ENCODE measurements at regions not wholly inside any gene's neighbourhood (a gene's known extent, or its start where the extent isn't known, plus 50 kb on each side); places are given as distances from the start of the nearest gene placed in this dataset.

- DNase-seq (ENCODE audit: low read depth, low spot score) = no peak
- TF ChIP-seq, protein P1, sequence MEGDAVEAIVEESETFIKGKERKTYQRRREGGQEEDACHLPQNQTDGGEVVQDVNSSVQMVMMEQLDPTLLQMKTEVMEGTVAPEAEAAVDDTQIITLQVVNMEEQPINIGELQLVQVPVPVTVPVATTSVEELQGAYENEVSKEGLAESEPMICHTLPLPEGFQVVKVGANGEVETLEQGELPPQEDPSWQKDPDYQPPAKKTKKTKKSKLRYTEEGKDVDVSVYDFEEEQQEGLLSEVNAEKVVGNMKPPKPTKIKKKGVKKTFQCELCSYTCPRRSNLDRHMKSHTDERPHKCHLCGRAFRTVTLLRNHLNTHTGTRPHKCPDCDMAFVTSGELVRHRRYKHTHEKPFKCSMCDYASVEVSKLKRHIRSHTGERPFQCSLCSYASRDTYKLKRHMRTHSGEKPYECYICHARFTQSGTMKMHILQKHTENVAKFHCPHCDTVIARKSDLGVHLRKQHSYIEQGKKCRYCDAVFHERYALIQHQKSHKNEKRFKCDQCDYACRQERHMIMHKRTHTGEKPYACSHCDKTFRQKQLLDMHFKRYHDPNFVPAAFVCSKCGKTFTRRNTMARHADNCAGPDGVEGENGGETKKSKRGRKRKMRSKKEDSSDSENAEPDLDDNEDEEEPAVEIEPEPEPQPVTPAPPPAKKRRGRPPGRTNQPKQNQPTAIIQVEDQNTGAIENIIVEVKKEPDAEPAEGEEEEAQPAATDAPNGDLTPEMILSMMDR (IDR thresholded peaks at IDR 0.05; ENCODE audit: insufficient read depth, low read length, missing control alignments) = no peak
- no peak overlapping the region for H3K4me3 ChIP-seq (ENCODE audit: low read depth, low read length)
- ChIA-PET POLR2A (no interaction called here), CTCF (no interaction called here)
Measured at GRCh38 chr7:36802459-36803135, 78.3 kb upstream of the AOAH start.

DNA sequence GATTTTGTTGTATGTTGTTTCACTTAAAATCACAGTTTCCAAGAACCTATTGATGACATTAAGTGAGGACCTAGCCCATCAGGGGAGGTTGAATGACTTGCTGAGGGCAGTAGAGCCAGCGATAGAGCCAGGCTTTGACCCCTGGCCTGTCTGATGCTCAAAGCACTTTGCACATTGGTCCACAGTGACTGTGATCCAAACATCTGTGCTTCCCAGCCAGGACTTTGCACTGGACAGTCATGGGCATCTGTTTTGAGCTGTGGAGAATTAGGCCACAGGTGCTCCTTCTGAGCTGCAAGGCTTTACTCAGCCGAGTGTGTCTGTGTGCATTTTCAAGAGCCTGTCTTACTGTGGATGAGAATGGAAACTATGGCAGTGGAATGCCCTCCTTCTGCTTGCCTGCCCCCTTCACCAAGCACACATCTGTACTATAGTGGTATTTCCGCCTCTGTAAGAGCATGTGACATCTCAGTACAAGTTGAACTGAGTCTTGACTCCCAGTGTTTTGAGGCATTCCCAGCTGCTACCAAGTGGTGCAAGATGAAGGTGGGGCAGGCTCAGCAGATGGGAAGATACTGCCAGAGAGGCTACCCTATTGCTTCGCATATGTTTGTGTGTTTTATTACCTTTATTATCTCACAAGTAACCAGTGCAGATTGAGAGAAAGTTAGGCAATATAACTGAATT lies 72.7 kb upstream of the AOAH start:
- no peak for DNase-seq (ENCODE audit: low read depth, low spot score)
- CTCF ChIA-PET = no interaction called here
- POLR2A ChIA-PET = no interaction called here
- TF ChIP-seq, protein P1 (IDR thresholded peaks at IDR 0.05; ENCODE audit: insufficient read depth, low read length, missing control alignments) = no peak
- H3K4me3 ChIP-seq (ENCODE audit: low read depth, low read length) = no peak overlapping the region

- ChIA-PET POLR2A (interaction anchor here (0.5 to 0.6 kb wide), 2 partner anchors 165 to 343 kb away, joined by 3 to 8 read pairs; no protein-coding TSS in a partner anchor), CTCF (no interaction called here)
- H3K4me3 ChIP-seq (ENCODE audit: low read depth, low read length) = no peak overlapping the region
- no peak for DNase-seq (ENCODE audit: low read depth, low spot score)
- TF ChIP-seq, protein P1 (IDR thresholded peaks at IDR 0.05; ENCODE audit: insufficient read depth, low read length, missing control alignments) = no peak
Measured at GRCh38 chr7:36795451-36796021, 71.2 kb upstream of the AOAH start.

GRCh38 chr7:36794689-36795088 lies 70.4 kb upstream of the AOAH start:
- no peak for DNase-seq (ENCODE audit: low read depth, low spot score)
- ChIA-PET POLR2A (interaction anchor here (0.6 kb wide), 1 partner anchor 344 kb away, joined by 8 read pairs; no protein-coding TSS in a partner anchor), CTCF (no interaction called here)
- H3K4me3 ChIP-seq (ENCODE audit: low read depth, low read length) = no peak overlapping the region
- TF ChIP-seq, protein P1 (IDR thresholded peaks at IDR 0.05; ENCODE audit: insufficient read depth, low read length, missing control alignments) = no peak

DNA sequence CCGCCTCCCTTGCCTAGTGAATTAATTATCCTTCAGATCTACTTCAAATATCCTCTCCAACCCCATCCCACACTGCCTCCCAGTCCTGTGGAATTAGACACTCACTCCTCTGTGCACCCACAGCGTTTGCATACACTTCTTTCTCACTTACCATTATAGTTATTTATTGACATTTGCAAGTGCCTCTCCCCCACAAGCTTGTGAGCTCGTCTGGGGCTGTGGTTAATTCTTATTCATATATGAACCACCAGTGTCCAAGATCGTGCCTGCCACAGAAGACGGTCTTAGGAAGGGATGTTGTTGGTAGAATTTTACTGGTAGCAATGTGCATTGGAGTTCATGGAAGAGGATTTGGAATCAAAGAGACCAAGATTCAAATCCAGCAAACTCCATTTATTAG lies 68.1 kb upstream of the AOAH start:
- ChIA-PET POLR2A (no interaction called here), CTCF (no interaction called here)
- no peak overlapping the region for H3K4me3 ChIP-seq (ENCODE audit: low read depth, low read length)
- no peak for DNase-seq (ENCODE audit: low read depth, low spot score)
- TF ChIP-seq, protein P1 (IDR thresholded peaks at IDR 0.05; ENCODE audit: insufficient read depth, low read length, missing control alignments) = no peak

GRCh38 chr7:36790311-36790787 lies 66.1 kb upstream of the AOAH start:
- TF ChIP-seq, protein P1 (IDR thresholded peaks at IDR 0.05; ENCODE audit: insufficient read depth, low read length, missing control alignments) = no peak
- DNase-seq (ENCODE audit: low read depth, low spot score) = no peak
- H3K4me3 ChIP-seq (ENCODE audit: low read depth, low read length) = no peak overlapping the region
- ChIA-PET POLR2A (no interaction called here), CTCF (no interaction called here)

All from AG04449 (cell line).